HCT116 (cell line): ENCODE measurements at regions not wholly inside any gene's neighbourhood (a gene's known extent, or its start where the extent isn't known, plus 50 kb on each side); places are given as distances from the start of the nearest gene placed in this dataset.

Experiments used
- ATAC-seq: fragments of 200-7000 bp; cut with Tn5 transposase; 2 replicates; pipeline ENCODE4 v1.9.1; 2020; ENCODE audit warnings: mild to moderate bottlenecking, moderate library complexity
- BruUV-seq: library from RNA; stranded (reverse); fragments of 400-500 nt; replicated peaks from 2 replicates; lab custom pipeline; 2021; lab: Mats Ljungman, UMichigan
- CTCF ChIA-PET: fragments of 300-600 bp; sonication (Branson Sonifier 250); formaldehyde crosslinking; loops from one replicate; lab custom pipeline; 2021; ENCODE audit warnings: antibody characterized with exemption; lab: Charles Lee
- POLR2A ChIA-PET: fragments of 300-600, 350-600 bp; sonication (Branson Sonifier 250); formaldehyde crosslinking; loops from one replicate; lab custom pipeline; 2021; ENCODE audit warnings: antibody characterized with exemption; lab: Charles Lee
- RAD21 ChIA-PET, 2 experiments: fragments of 300-600 bp; sonication (Branson Sonifier 250); formaldehyde crosslinking; loops; one replicate each; lab custom pipeline; 2023; ENCODE audit warnings: low total read pairs in 2 of 2; ENCODE audit not compliant: uncharacterized antibody in 2 of 2, unreplicated experiment in 2 of 2, low non-redundant PET in 1 of 2; lab: Charles Lee
- DNase-seq: peaks from one replicate; pipeline ENCODE4 v3.0.0-alpha.2; 2010; ENCODE audit warnings: low read depth, low spot score
- H2AFZ ChIP-seq: fragments of 200-600 bp; shearing (Covaris generic), sonication (generic); 2 replicates; pipeline ENCODE4 v1.6.1; 2017; ENCODE audit warnings: low read depth, mixed run types, mixed read lengths, antibody characterized with exemption, low read length; ENCODE audit not compliant: poor library complexity, severe bottlenecking
- H3K27ac ChIP-seq: 2 replicates; pipeline ENCODE4 v1.5.1; 2012; ENCODE audit warnings: low read depth, low read length
- H3K27me3 ChIP-seq: fragments of 200-600 bp; sonication (generic); 2 replicates; pipeline ENCODE4 v1.6.1; 2016; ENCODE audit warnings: mixed run types, low read length, mixed read lengths; ENCODE audit not compliant: insufficient read depth
- H3K36me3 ChIP-seq, 2 experiments: fragments of 200-500 bp in 1 of 2; fragments of 200-600 bp in 1 of 2; sonication (Bioruptor generic) in 1 of 2; sonication (generic) in 1 of 2; 2 replicates each; pipeline versions ENCODE4 v1.5.1 to v1.6.1; 2014 to 2016; ENCODE audit warnings: low read length in 2 of 2, inconsistent platforms in 1 of 2, mixed read lengths in 1 of 2, mixed run types in 1 of 2; ENCODE audit not compliant: insufficient read depth in 2 of 2, control insufficient read depth in 1 of 2
- H3K4me1 ChIP-seq, 2 experiments: fragments of 200-600 bp in 1 of 2; sonication (generic) in 1 of 2; 2 replicates each; pipeline versions ENCODE4 v1.5.1 to v1.6.1; 2012 to 2017; ENCODE audit warnings: low read length in 2 of 2, inconsistent platforms in 1 of 2, mild to moderate bottlenecking in 1 of 2, mixed read lengths in 1 of 2, mixed run types in 1 of 2, moderate library complexity in 1 of 2; ENCODE audit not compliant: insufficient read depth in 2 of 2, control insufficient read depth in 1 of 2
- H3K4me2 ChIP-seq: fragments of 200-600 bp; sonication (generic); 2 replicates; pipeline ENCODE4 v1.6.1; 2017; ENCODE audit warnings: mixed run types, low read length, mixed read lengths
- H3K4me3 ChIP-seq, 2 experiments: fragments of 200-600 bp in 1 of 2; sonication (generic) in 1 of 2; replicated peaks in 1 of 2; 2 replicates each; pipeline ENCODE4 v1.5.1; 2011 to 2016; ENCODE audit warnings: low read length in 2 of 2, control low read depth in 1 of 2, low read depth in 1 of 2, mild to moderate bottlenecking in 1 of 2, mixed read lengths in 1 of 2, mixed run types in 1 of 2
- H3K79me2 ChIP-seq: fragments of 200-600 bp; sonication (generic); 2 replicates; pipeline ENCODE4 v1.6.1; 2017; ENCODE audit warnings: mild to moderate bottlenecking, mixed run types, low read length, moderate library complexity, mixed read lengths; ENCODE audit not compliant: insufficient read depth
- H3K9ac ChIP-seq: fragments of 200-600 bp; sonication (generic); 2 replicates; pipeline ENCODE4 v1.6.1; 2016; ENCODE audit warnings: low read length, mixed read lengths
- H3K9me2 ChIP-seq: fragments of 200-600 bp; sonication (generic), shearing (Covaris generic); 2 replicates; pipeline ENCODE4 v1.6.1; 2017; ENCODE audit warnings: mixed run types, mild to moderate bottlenecking, moderate library complexity; ENCODE audit not compliant: insufficient read depth
- H3K9me3 ChIP-seq, 2 experiments: fragments of 200-500 bp in 1 of 2; fragments of 200-600 bp in 1 of 2; sonication (Bioruptor generic) in 1 of 2; sonication (generic) in 1 of 2; 2 replicates each; pipeline ENCODE4 v1.6.1; 2014 to 2017; ENCODE audit warnings: low read length in 2 of 2, mixed read lengths in 2 of 2, inconsistent platforms in 1 of 2, low read depth in 1 of 2, mild to moderate bottlenecking in 1 of 2, mixed run types in 1 of 2, moderate library complexity in 1 of 2; ENCODE audit not compliant: control insufficient read depth in 1 of 2, insufficient read depth in 1 of 2
- H4K20me1 ChIP-seq: fragments of 200-600 bp; sonication (generic), shearing (Covaris generic); 2 replicates; pipeline ENCODE4 v1.6.1; 2017; ENCODE audit warnings: mixed run types, mild to moderate bottlenecking, moderate library complexity; ENCODE audit not compliant: insufficient read depth
- FOSL1 ChIP-seq: IDR thresholded peaks from 2 replicates; pipeline ENCODE4 v1.6.1; 2012; ENCODE audit warnings: low read depth
- POLR2AphosphoS5 ChIP-seq: IDR thresholded peaks from 2 replicates; pipeline ENCODE4 v1.6.1; 2011; ENCODE audit warnings: mild to moderate bottlenecking, low read depth, low read length, moderate library complexity
- RAD21 ChIP-seq: IDR thresholded peaks from 2 replicates; pipeline ENCODE4 v1.6.1; 2012; ENCODE audit warnings: low read depth, mild to moderate bottlenecking
- YY1 ChIP-seq: IDR thresholded peaks from 2 replicates; pipeline ENCODE4 v1.6.1; 2011; ENCODE audit warnings: low read length, low read depth, moderate library complexity, mild to moderate bottlenecking; ENCODE audit not compliant: insufficient replicate concordance; ENCODE audit errors: extremely low read depth
- ZBTB33 ChIP-seq: IDR thresholded peaks from 2 replicates; pipeline ENCODE4 v1.6.1; 2011; ENCODE audit warnings: mild to moderate bottlenecking, low read length, moderate library complexity; ENCODE audit not compliant: insufficient replicate concordance; ENCODE audit errors: extremely low read depth
- ZNF274 ChIP-seq: fragments of 200-500 bp; sonication (Bioruptor generic); IDR thresholded peaks from 2 replicates; pipeline ENCODE4 v1.6.1; 2014; ENCODE audit warnings: mild to moderate bottlenecking, low read depth, low read length, inconsistent platforms
- intact Hi-C: fragments of 100-400 bp; cut with micrococcal nuclease; formaldehyde crosslinking; loops from 2 replicates; pipeline ENCODE4 v1.10.0; 2022
- TF ChIP-seq, protein P1 (sequence below): IDR thresholded peaks from 2 replicates; pipeline ENCODE4 v1.6.1; 2012; ENCODE audit warnings: low read depth

DNA sequence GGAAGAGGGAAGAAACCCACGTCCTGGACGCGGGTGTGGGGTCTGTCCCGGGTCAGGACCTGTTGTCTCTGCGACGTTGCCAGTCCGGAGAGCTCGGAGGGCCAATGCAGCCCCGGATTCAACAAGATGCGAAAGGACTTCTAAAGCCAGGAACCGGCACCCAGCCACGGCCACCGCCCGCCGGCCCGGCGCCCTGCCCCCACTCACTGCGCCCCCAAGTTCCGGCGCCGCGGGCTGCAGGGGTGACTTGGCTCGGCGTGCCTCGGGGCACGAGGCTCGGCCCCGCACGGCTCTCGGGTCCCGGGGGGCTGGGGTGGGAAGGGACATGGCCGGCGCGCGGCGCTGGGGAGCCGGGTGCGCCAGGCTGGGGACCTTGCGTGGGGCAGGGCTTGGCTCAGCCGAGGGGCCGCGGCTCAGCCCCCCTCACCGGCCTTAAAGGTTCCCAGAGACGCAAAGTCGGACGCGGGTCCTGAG lies 51.8 kb upstream of the H6PD start (continued):
- TF ChIP-seq, protein P1, sequence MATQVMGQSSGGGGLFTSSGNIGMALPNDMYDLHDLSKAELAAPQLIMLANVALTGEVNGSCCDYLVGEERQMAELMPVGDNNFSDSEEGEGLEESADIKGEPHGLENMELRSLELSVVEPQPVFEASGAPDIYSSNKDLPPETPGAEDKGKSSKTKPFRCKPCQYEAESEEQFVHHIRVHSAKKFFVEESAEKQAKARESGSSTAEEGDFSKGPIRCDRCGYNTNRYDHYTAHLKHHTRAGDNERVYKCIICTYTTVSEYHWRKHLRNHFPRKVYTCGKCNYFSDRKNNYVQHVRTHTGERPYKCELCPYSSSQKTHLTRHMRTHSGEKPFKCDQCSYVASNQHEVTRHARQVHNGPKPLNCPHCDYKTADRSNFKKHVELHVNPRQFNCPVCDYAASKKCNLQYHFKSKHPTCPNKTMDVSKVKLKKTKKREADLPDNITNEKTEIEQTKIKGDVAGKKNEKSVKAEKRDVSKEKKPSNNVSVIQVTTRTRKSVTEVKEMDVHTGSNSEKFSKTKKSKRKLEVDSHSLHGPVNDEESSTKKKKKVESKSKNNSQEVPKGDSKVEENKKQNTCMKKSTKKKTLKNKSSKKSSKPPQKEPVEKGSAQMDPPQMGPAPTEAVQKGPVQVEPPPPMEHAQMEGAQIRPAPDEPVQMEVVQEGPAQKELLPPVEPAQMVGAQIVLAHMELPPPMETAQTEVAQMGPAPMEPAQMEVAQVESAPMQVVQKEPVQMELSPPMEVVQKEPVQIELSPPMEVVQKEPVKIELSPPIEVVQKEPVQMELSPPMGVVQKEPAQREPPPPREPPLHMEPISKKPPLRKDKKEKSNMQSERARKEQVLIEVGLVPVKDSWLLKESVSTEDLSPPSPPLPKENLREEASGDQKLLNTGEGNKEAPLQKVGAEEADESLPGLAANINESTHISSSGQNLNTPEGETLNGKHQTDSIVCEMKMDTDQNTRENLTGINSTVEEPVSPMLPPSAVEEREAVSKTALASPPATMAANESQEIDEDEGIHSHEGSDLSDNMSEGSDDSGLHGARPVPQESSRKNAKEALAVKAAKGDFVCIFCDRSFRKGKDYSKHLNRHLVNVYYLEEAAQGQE, result no peak
- TF ChIP-seq FOSL1 (no peak), ZNF274 (no peak), ZBTB33 (no peak)
- TF ChIP-seq, all 23 proteins: peak for 0

- 0 out of 4 replicates have a peak, but pooled peaks cover 2 to 3% of the 10 kb centered on the region in 2 experiments for H3K36me3 ChIP-seq
- no peak overlapping the region for H2AFZ ChIP-seq
- peak overlapping the region; percentile 92; the same call in 1 of the 2 replicates for H3K4me2 ChIP-seq
- ChIA-PET CTCF (no interaction called here), RAD21 (no interaction called here), POLR2A (no interaction called here)
- ATAC-seq, result no peak
- DNase-seq, result no peak
- H3K9me3 ChIP-seq, result no peaks in the 10 kb centered on the region
- H3K4me3 ChIP-seq, result no peak overlapping the region
- H3K4me1 ChIP-seq, result peaks cover 14 to 39% of the 10 kb centered on the region in 2 experiments
- no peak overlapping the region for H3K9ac ChIP-seq
- intact Hi-C loops, result no loop called here
- BruUV-seq, result no TSS peak
- no peaks in the 10 kb centered on the region for H4K20me1 ChIP-seq
- peaks cover 34% of the 10 kb centered on the region for H3K79me2 ChIP-seq
- H3K9me2 ChIP-seq, result no peaks in the 10 kb centered on the region
- H3K27ac ChIP-seq, result no peak overlapping the region
- H3K27me3 ChIP-seq, result no peaks in the 10 kb centered on the region
- TF ChIP-seq RAD21 (no peak), POLR2AphosphoS5 (no peak), ZNF274 (no peak), YY1 (no peak)
Observed at GRCh38 chr1:9183441-9183840, 51.1 kb upstream of the H6PD start.
